ENCODE measurements at regions not wholly inside any gene's neighbourhood (a gene's known extent, or its start where the extent isn't known, plus 50 kb on each side); places are given as distances from the start of the nearest gene placed in this dataset.

- TF ChIP-seq, protein P1, sequence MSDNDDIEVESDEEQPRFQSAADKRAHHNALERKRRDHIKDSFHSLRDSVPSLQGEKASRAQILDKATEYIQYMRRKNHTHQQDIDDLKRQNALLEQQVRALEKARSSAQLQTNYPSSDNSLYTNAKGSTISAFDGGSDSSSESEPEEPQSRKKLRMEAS (IDR thresholded peaks at IDR 0.05), result no peak
- TF ChIP-seq GTF2F1 (IDR thresholded peaks at IDR 0.05; ENCODE audit: borderline replicate concordance, low read depth, low read length), result no peak
These were observed 916.0 kb upstream of the EYS start (continued) for GRCh38 chr6:66623050-66623449.

Measured in H1 (cell line).